Sigmoid colon (tissue), 4 donors: ENCODE measurements at regions not wholly inside any gene's neighbourhood (a gene's known extent, or its start where the extent isn't known, plus 50 kb on each side); places are given as distances from the start of the nearest gene placed in this dataset.

ENCODE experiments used
- CTCF ChIP-seq, 4 experiments: fragments of 450-650 bp in 3 of 4; fragments of 200-600 bp in 1 of 4; IDR thresholded peaks; one replicate each; pipeline ENCODE4 v1.5.1; 2016 to 2019; ENCODE audit warnings: antibody characterized with exemption in 4 of 4, mild to moderate bottlenecking in 3 of 4, moderate library complexity in 2 of 4
- EP300 ChIP-seq, 4 donors: sonication (generic); formaldehyde crosslinking; IDR thresholded peaks; one replicate each; pipeline ENCODE4 v1.6.1; 2017; ENCODE audit warnings: antibody characterized with exemption in 4 of 4
- POLR2A ChIP-seq, 2 donors: fragments of 450-650 bp; IDR thresholded peaks; one replicate each; pipeline ENCODE4 v1.6.1; 2016; ENCODE audit warnings: antibody characterized with exemption in 2 of 2, mild to moderate bottlenecking in 2 of 2, moderate library complexity in 2 of 2
- POLR2AphosphoS5 ChIP-seq, 4 donors: sonication (generic); formaldehyde crosslinking; IDR thresholded peaks; one replicate each; pipeline ENCODE4 v1.6.1; 2017; ENCODE audit warnings: antibody characterized with exemption in 4 of 4

GRCh38 chr21:36542312-36543101, 62.6 kb upstream of the CLDN14 start:
- TF ChIP-seq CTCF (IDR thresholded peaks at IDR 0.05), result no peak
- TF ChIP-seq POLR2AphosphoS5 (IDR thresholded peaks at IDR 0.05), result no peak
- no peak for TF ChIP-seq POLR2A (IDR thresholded peaks at IDR 0.05)
- TF ChIP-seq EP300 (IDR thresholded peaks at IDR 0.05), result no peak
